Karpas-422 (cell line): ENCODE measurements at regions not wholly inside any gene's neighbourhood (a gene's known extent, or its start where the extent isn't known, plus 50 kb on each side); places are given as distances from the start of the nearest gene placed in this dataset.

Experiments
- DNase-seq: peaks from one replicate; pipeline ENCODE4 v3.0.0-alpha.2; 2015
- H2AFZ ChIP-seq: fragments of 200-600 bp; sonication (generic); 2 replicates; pipeline ENCODE4 v1.6.1; 2014; ENCODE audit warnings: antibody characterized with exemption, low read length, mixed read lengths
- H3K27ac ChIP-seq: fragments of 200-600 bp; sonication (generic); 2 replicates; pipeline ENCODE4 v1.5.1; 2014; ENCODE audit warnings: mild to moderate bottlenecking, low read length, moderate library complexity
- H3K27me3 ChIP-seq: fragments of 200-600 bp; sonication (generic); 2 replicates; pipeline ENCODE4 v1.6.1; 2014; ENCODE audit warnings: low read length, mixed read lengths
- H3K36me3 ChIP-seq: fragments of 200-600 bp; sonication (generic); 2 replicates; pipeline ENCODE4 v1.6.1; 2014; ENCODE audit warnings: low read length, mixed read lengths; ENCODE audit not compliant: insufficient read depth
- H3K4me1 ChIP-seq: fragments of 200-600 bp; sonication (generic); 2 replicates; pipeline ENCODE4 v1.6.1; 2014; ENCODE audit warnings: mild to moderate bottlenecking, low read length, mixed read lengths
- H3K4me2 ChIP-seq: fragments of 200-600 bp; sonication (generic); 2 replicates; pipeline ENCODE4 v1.6.1; 2014; ENCODE audit warnings: low read length, low read depth, mild to moderate bottlenecking; ENCODE audit not compliant: poor library complexity, severe bottlenecking
- H3K4me3 ChIP-seq: fragments of 200-600 bp; sonication (generic); 2 replicates; pipeline ENCODE4 v1.5.1; 2014; ENCODE audit warnings: mild to moderate bottlenecking, antibody characterized with exemption, low read length, mixed read lengths
- H3K79me2 ChIP-seq: fragments of 200-600 bp; sonication (generic); 2 replicates; pipeline ENCODE4 v1.6.1; 2014; ENCODE audit warnings: mild to moderate bottlenecking, low read length, mixed read lengths
- H3K9ac ChIP-seq: fragments of 200-600 bp; sonication (generic); 2 replicates; pipeline ENCODE4 v1.6.0; 2014; ENCODE audit warnings: low read length
- H3K9me2 ChIP-seq: fragments of 200-600 bp; sonication (generic), shearing (Covaris generic); replicated peaks from 2 replicates; pipeline ENCODE4 v1.6.0; 2014; ENCODE audit warnings: mild to moderate bottlenecking, low read length, moderate library complexity; ENCODE audit not compliant: insufficient read depth
- H3K9me3 ChIP-seq: fragments of 300-700, 200-600 bp; sonication (generic); 2 replicates; pipeline ENCODE4 v1.6.1; 2014; ENCODE audit warnings: low read length, mixed read lengths
- H4K20me1 ChIP-seq: fragments of 200-600 bp; sonication (generic); 2 replicates; pipeline ENCODE4 v1.6.1; 2014; ENCODE audit warnings: mild to moderate bottlenecking, antibody characterized with exemption, low read length, low read depth; ENCODE audit not compliant: insufficient read depth

DNA sequence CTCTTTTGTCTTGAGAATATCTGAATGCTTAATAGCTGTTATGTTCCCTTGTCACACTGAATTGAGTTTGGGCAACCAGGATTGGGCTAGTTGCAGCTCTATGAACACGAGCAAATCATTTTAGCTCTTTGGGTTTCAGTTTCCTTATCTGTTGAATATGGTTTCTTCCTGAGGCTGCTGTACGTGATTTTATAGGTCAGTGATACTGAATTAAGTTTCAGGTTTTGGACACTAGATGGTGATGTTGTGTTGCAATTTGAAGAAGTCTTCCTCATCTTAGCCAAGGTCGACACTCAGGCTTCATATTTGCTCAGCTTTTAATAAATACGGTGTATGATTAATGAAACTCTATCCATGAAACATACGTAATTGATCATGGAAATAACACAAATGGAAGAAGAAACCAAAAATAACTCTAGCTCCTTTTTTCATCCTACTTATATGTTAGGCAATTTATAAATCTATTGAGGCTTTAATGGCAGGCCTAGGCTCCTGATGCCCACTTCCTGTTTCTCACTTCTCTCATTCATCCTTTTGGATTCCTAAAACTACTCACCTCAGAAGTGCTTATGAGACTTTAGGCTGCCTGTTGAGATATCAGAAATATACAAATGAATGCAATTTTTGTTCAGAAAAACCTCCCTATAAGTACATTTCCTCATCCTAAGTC is 354.1 kb upstream of the MAP3K7 start:
- Histone ChIP-seq H3K4me3 (peak overlapping the region; percentile 44; the same call in 1 of the 2 replicates), H3K9me2 (no peaks in the 10 kb centered on the region), H3K79me2 (no peaks in the 10 kb centered on the region), H4K20me1 (no peaks in the 10 kb centered on the region), H3K4me2 (peak overlapping the region; percentile 65), H3K36me3 (no peaks in the 10 kb centered on the region), H3K9me3 (no peaks in the 10 kb centered on the region), H3K9ac (peak overlapping the region; percentile 46), H3K27me3 (no peaks in the 10 kb centered on the region), H3K4me1 (peaks cover 2% of the 10 kb centered on the region; the same call in 1 of the 2 replicates), H2AFZ (peak overlapping the region; percentile 91), H3K27ac (no peak overlapping the region)
- DNase-seq = peak; percentile 90

DNA sequence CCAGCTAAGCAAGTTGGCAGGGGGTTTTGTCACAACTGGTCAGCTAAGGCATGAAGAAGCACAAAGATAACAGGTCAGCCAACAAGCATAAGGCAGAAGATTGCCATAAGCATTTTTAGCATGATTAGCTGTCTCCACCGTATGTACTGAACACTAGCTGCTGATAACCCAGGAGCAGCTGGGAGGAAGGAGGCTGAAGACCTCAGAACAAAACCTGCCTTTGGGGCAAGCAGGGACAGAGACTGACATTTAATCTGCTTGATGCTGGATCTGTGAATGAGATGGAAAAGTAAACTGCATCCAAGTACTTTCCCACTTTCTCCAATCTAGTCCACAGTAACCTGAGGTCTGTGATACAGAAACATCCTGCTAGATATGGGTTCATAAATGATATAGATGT is 353.0 kb upstream of the MAP3K7 start:
- H3K4me3 ChIP-seq = no peak overlapping the region
- H3K27me3 ChIP-seq = no peaks in the 10 kb centered on the region
- no peaks in the 10 kb centered on the region for H3K9me3 ChIP-seq
- H4K20me1 ChIP-seq = no peaks in the 10 kb centered on the region
- no peak overlapping the region for H3K9ac ChIP-seq
- no peak overlapping the region for H3K4me2 ChIP-seq
- H2AFZ ChIP-seq = no peak overlapping the region
- H3K9me2 ChIP-seq = no peaks in the 10 kb centered on the region
- no peaks in the 10 kb centered on the region for H3K79me2 ChIP-seq
- peaks cover 2% of the 10 kb centered on the region; the same call in 1 of the 2 replicates for H3K4me1 ChIP-seq
- no peak overlapping the region for H3K27ac ChIP-seq
- no peaks in the 10 kb centered on the region for H3K36me3 ChIP-seq
- DNase-seq = no peak

DNA sequence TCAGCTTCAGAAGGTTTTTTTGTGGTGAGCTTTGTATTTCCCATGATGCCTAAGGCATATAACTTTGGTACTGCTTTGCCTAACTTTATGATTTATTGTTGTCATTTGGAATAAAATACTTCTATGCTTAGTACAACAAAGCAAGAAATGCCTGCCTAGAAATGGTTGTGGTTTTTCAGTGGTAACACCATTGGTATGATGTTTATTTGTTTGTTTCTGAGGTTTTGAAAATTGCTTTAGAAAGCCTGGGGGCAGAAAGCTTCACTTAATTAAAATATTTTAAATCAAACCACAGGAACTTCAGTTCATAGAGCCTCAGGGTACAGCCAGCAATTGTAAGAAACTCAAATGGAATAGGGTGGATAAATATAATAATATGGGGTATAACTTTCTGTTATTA is 351.2 kb upstream of the MAP3K7 start:
- H3K27me3 ChIP-seq = no peaks in the 10 kb centered on the region
- H3K27ac ChIP-seq = no peak overlapping the region
- H3K9me2 ChIP-seq = no peaks in the 10 kb centered on the region
- H3K9ac ChIP-seq = no peak overlapping the region
- no peak overlapping the region for H3K4me3 ChIP-seq
- H3K36me3 ChIP-seq = no peaks in the 10 kb centered on the region
- H2AFZ ChIP-seq = no peak overlapping the region
- H4K20me1 ChIP-seq = no peaks in the 10 kb centered on the region
- H3K79me2 ChIP-seq = no peaks in the 10 kb centered on the region
- H3K4me2 ChIP-seq = no peak overlapping the region
- H3K4me1 ChIP-seq = peaks cover 2% of the 10 kb centered on the region; the same call in 1 of the 2 replicates
- H3K9me3 ChIP-seq = no peaks in the 10 kb centered on the region
- no peak for DNase-seq

DNA sequence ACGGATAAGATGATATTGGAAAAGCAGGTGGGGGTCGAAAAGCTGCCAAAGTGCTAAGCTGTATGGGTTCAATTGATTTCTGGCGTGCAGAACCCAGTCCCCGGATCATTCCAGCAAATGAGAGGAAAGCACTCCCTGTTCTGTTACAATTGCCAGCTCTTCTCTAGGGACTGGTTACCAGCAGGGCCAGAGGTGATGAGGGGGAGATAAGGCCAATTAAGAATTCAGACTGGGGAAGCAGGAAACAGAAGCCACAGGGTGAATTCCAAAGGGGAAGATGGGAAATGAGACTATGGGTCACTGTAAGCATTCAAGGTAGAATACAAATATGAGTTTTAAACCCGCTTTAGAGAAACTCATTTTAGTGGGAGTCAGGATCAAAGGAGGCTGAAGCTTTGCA is 349.4 kb upstream of the MAP3K7 start:
- Histone ChIP-seq H3K9ac (no peak overlapping the region), H4K20me1 (no peaks in the 10 kb centered on the region), H3K36me3 (no peaks in the 10 kb centered on the region), H3K79me2 (no peaks in the 10 kb centered on the region), H3K9me3 (no peaks in the 10 kb centered on the region), H3K27ac (no peak overlapping the region), H3K9me2 (no peaks in the 10 kb centered on the region), H3K27me3 (no peaks in the 10 kb centered on the region), H3K4me1 (peaks cover 2% of the 10 kb centered on the region; the same call in 1 of the 2 replicates), H2AFZ (no peak overlapping the region), H3K4me2 (no peak overlapping the region), H3K4me3 (no peak overlapping the region)
- no peak for DNase-seq

DNA sequence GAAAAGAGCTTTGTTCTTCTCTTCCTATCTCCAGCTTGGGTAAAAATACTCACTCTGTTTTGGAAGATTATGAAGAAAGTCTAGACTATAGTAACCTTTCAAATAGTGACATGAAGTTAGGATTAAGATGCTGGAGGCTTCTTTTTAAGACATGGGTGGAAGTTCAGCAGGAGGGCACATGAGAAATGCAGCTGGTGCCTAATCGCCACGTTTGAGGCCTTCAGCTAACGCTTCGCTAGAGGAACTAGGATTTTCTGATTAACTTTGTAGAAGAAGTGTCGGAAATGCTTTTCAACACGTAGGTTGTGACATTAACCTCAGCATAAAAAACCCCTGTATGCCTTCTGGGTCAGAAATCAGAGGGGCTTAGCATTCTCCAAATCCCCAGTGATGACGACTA is 348.1 kb upstream of the MAP3K7 start:
- Histone ChIP-seq H2AFZ (no peak overlapping the region), H3K4me2 (no peak overlapping the region), H4K20me1 (no peaks in the 10 kb centered on the region), H3K4me3 (no peak overlapping the region), H3K79me2 (no peaks in the 10 kb centered on the region), H3K9me3 (no peaks in the 10 kb centered on the region), H3K4me1 (no peaks in the 10 kb centered on the region), H3K27me3 (no peaks in the 10 kb centered on the region), H3K27ac (no peak overlapping the region), H3K36me3 (no peaks in the 10 kb centered on the region), H3K9me2 (no peaks in the 10 kb centered on the region), H3K9ac (no peak overlapping the region)
- no peak for DNase-seq

DNA sequence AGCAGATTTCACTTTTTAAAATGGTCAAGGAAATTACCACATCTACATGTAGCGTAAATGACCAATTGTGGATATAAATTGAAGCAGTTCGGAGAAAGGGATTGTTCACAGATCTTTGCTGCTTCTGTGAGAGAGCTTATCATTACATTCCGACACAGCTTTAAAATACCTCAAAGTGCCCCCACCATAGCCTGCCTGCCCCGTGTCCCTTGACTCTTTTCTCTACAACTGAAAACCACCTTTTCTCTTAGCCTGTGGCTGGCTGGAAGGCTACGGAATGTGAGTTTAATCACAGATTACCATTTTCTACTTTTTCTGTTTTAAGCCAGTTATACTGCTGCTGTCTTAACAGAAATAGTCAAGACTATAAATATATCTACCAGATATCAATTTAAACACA is 347.2 kb upstream of the MAP3K7 start:
- Histone ChIP-seq H2AFZ (no peak overlapping the region), H3K9me3 (no peaks in the 10 kb centered on the region)

DNA sequence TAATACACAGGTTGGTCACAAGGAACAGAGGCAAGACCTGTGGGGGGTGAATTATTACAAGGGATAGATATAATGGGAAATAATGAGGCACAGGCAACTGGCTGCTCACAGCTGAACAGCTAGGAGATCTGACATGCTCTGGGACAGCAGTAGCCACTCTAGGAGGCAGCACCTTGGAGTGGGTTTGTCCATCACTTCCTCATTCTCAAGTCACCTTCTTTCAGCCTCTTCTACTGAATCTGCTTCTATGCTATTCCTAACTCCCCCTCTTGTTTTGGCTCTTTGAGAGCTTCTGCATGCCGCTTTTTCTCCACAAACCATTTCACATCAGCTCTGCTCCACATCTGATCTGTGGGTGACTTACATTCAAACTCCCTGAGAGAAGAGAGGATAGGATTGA is 345.5 kb upstream of the MAP3K7 start:
- Histone ChIP-seq H2AFZ (no peak overlapping the region), H3K9me2 (no peaks in the 10 kb centered on the region), H3K9me3 (no peaks in the 10 kb centered on the region)

More for the DNA sequence above, 347.2 kb upstream of the MAP3K7 start:
- Histone ChIP-seq H3K9me2 (no peaks in the 10 kb centered on the region), H3K9ac (no peak overlapping the region), H3K79me2 (no peaks in the 10 kb centered on the region), H3K4me3 (no peak overlapping the region), H3K4me2 (no peak overlapping the region), H4K20me1 (no peaks in the 10 kb centered on the region), H3K4me1 (no peaks in the 10 kb centered on the region), H3K36me3 (no peaks in the 10 kb centered on the region), H3K27me3 (no peaks in the 10 kb centered on the region), H3K27ac (no peak overlapping the region)
- no peak for DNase-seq

DNA sequence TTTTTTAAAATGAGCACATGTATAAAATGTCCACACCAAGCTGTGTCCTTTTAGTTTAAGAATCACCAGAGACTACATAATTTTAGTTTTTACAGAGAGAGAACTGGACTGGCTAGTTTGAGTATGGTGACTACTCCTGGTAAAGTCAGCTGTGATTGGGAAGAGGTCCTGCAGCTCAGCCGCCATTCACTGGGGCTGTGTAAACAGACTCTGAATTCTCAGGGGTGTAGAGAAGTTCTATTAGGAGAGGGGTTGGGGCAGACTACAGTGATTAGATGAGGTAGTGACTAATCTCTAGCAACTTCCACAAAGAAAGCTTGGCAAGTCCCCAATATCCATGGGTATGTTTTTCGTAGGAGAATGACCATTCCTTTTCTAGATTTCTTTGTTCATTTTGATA is 341.2 kb upstream of the MAP3K7 start:
- Histone ChIP-seq H3K79me2 (no peaks in the 10 kb centered on the region), H3K9me3 (no peaks in the 10 kb centered on the region), H3K4me2 (no peak overlapping the region), H3K27me3 (no peaks in the 10 kb centered on the region), H3K4me1 (no peaks in the 10 kb centered on the region), H2AFZ (no peak overlapping the region), H3K4me3 (no peak overlapping the region), H3K27ac (no peak overlapping the region), H3K9me2 (no peaks in the 10 kb centered on the region), H3K36me3 (no peaks in the 10 kb centered on the region), H3K9ac (no peak overlapping the region), H4K20me1 (no peaks in the 10 kb centered on the region)
- no peak for DNase-seq

More for the DNA sequence above, 345.5 kb upstream of the MAP3K7 start:
- no peak overlapping the region for H3K4me3 ChIP-seq
- no peaks in the 10 kb centered on the region for H3K36me3 ChIP-seq
- H3K4me1 ChIP-seq = no peaks in the 10 kb centered on the region
- H3K79me2 ChIP-seq = no peaks in the 10 kb centered on the region
- H3K4me2 ChIP-seq = no peak overlapping the region
- no peaks in the 10 kb centered on the region for H4K20me1 ChIP-seq
- no peak overlapping the region for H3K9ac ChIP-seq
- DNase-seq = no peak
- no peaks in the 10 kb centered on the region for H3K27me3 ChIP-seq
- no peak overlapping the region for H3K27ac ChIP-seq
